GM13976 (cell line): ENCODE measurements at regions not wholly inside any gene's neighbourhood (a gene's known extent, or its start where the extent isn't known, plus 50 kb on each side); places are given as distances from the start of the nearest gene placed in this dataset.

ENCODE experiments used
- DNase-seq: peaks from one replicate; pipeline ENCODE4 v3.0.0; 2012; ENCODE audit warnings: low spot score
- in situ Hi-C: fragments of 300-500 bp; cut with MboI; formaldehyde crosslinking; loops from one replicate; pipeline ENCODE4 v1.12.0; 2022; ENCODE audit warnings: low sequenced_read_pairs, mixed read lengths, inconsistent platforms; ENCODE audit not compliant: unreplicated experiment
- TF ChIP-seq, protein P1 (sequence below): IDR thresholded peaks from 2 replicates; pipeline ENCODE4 v1.5.1; 2012; ENCODE audit warnings: borderline replicate concordance, mild to moderate bottlenecking; ENCODE audit not compliant: insufficient read depth; ENCODE audit errors: extremely low read depth, missing control alignments, control extremely low read depth

- TF ChIP-seq, protein P1, sequence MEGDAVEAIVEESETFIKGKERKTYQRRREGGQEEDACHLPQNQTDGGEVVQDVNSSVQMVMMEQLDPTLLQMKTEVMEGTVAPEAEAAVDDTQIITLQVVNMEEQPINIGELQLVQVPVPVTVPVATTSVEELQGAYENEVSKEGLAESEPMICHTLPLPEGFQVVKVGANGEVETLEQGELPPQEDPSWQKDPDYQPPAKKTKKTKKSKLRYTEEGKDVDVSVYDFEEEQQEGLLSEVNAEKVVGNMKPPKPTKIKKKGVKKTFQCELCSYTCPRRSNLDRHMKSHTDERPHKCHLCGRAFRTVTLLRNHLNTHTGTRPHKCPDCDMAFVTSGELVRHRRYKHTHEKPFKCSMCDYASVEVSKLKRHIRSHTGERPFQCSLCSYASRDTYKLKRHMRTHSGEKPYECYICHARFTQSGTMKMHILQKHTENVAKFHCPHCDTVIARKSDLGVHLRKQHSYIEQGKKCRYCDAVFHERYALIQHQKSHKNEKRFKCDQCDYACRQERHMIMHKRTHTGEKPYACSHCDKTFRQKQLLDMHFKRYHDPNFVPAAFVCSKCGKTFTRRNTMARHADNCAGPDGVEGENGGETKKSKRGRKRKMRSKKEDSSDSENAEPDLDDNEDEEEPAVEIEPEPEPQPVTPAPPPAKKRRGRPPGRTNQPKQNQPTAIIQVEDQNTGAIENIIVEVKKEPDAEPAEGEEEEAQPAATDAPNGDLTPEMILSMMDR: no peak
- in situ Hi-C loops: no loop called here
- DNase-seq: no peak
Observed at GRCh38 chr11:30749268-30749667, 163.1 kb upstream of the MPPED2 start.

DNA sequence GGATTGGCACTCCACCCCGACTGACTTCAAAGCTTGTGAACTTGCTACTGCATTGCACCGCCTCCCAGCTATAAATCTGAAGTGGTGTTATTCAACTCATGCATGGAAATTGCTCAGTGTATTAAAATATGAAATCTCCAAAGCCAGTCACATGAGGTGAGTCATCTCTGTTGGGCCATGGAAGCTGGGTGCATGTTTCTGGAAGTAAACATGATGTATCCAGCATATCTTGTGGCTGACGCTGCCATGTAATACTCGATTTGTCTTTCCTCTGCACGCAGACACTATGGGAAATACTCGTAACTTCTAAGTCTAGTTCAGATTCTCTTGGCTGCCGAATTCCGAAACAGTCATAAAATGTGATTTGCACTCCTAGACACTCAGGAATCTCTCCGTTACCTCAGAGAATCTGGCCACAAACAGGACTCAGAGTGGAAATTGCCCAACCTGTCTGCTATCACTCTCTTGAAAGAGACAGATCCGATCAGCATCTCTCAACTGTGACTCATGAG is 154.9 kb upstream of the MPPED2 start:
- in situ Hi-C loops: no loop called here
- TF ChIP-seq, protein P1: no peak
- no peak for DNase-seq

- TF ChIP-seq, protein P1: no peak
- in situ Hi-C loops: no loop called here
- DNase-seq: no peak
Observed at GRCh38 chr11:30740091-30740490, 153.9 kb upstream of the MPPED2 start.

GRCh38 chr11:30735946-30736345 is 149.8 kb upstream of the MPPED2 start:
- TF ChIP-seq, protein P1: no peak
- no peak for DNase-seq
- in situ Hi-C loops: no loop called here

DNA sequence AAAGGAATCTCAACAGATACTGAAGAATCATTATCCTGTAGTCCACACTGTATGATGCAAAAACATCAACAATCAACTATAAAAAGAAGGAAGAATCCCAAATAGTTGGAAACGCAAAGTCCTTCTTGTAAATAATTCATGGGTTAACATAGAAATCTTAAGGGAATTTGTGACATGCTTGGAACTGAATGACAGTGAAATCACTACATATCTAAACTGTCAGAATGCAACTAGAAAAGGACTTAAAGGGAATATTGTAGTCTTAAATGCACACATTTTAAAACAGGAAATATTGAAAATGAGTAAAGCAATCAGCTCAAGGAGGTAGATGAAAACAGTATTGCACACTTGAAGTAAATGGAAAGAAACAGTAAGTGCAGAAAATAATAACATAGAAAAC is 147.6 kb upstream of the MPPED2 start:
- no peak for DNase-seq
- TF ChIP-seq, protein P1: no peak
- in situ Hi-C loops: no loop called here

GRCh38 chr11:30730011-30730410 is 143.9 kb upstream of the MPPED2 start:
- in situ Hi-C loops: no loop called here
- DNase-seq: no peak
- TF ChIP-seq, protein P1: no peak

- TF ChIP-seq, protein P1: no peak
- DNase-seq: no peak
- in situ Hi-C loops: no loop called here
Observed at GRCh38 chr11:30729187-30729713, 143.1 kb upstream of the MPPED2 start.
